NCI-H2196 treated with DMSO at 0.1 percent for 48 hours (cell line): ENCODE measurements at regions not wholly inside any gene's neighbourhood (a gene's known extent, or its start where the extent isn't known, plus 50 kb on each side); places are given as distances from the start of the nearest gene placed in this dataset.

Source experiments
- DNase-seq: peaks from one replicate; lab custom pipeline; 2025; ENCODE audit not compliant: unreplicated experiment; lab: John Stamatoyannopoulos, UW

DNA sequence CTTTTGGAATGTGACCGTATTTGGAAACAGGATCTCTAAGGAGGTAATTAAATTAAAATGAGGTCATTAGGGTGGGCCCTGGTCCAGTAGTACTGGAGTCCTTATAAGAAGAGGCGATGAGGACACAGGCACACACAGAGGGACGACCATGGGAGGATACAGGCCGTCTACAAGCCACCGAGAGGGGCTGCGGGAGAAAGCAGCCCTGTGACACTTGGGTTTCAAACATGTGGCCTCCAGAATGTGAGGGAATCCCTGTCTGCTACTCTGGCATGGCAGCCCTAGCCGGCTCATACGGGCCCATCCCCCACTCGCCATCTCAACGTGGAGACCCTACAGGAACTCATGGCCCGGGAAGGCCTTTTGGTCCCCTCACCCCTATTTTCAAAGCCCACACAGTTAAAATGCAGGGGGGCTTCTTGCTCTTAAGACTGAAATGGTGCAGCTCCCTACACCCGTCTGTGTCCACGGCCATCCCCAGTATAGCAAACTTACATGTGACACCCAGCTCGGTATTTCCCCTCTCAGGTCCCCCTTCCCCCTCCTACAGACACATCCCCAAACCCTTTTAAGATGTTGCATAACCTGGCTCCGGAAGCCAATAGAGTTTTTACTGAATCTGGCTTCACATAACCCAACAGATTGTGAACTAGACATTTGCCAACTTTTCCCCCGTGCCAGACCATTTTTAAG is 124.1 kb upstream of the TBL1X start:
- DNase-seq, result no peak

DNA sequence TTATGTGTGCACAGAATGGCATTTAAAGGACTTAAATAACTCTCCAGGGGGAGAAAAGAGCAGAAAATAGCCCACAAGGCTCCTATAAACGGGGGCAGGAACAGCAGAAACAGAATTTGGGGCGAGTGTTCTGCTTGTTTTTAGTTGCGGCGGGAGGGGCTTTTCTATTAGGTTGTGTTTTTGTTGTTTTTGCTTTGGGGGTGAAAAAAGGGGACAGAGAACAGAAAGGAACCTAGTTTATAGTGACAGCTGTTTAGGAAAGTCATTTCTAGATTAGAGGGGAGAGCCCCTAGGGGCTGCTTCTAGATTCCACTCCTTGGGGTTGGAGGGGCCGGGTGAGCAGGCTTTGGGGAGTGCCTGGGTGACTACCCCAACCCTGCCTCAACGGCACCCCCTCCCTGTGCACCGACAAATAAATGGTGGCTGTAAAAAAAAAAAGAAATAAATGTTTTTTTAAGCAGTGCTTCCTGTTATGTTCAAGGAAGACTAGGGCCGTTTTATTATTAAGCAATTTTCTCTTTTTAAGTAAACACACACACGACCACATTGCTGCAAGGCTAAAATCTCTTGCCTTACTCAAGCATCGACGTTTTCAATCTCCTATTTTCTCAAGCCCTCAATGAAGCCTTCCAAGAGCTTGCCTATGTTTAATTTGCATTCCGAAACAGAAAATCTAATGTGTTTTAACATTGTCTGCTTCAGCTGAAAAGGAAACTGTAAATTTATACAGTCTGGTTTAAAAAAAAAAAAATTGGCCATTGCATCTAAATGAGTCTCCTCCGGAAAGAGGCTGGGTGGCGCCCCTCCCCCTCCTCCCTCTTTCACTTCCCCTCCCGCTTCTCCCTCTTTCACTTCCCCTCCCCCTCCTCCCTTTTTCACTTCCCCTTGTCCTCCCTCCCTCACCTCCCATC is 123.3 kb upstream of the TBL1X start:
- peak; percentile 16 for DNase-seq

DNA sequence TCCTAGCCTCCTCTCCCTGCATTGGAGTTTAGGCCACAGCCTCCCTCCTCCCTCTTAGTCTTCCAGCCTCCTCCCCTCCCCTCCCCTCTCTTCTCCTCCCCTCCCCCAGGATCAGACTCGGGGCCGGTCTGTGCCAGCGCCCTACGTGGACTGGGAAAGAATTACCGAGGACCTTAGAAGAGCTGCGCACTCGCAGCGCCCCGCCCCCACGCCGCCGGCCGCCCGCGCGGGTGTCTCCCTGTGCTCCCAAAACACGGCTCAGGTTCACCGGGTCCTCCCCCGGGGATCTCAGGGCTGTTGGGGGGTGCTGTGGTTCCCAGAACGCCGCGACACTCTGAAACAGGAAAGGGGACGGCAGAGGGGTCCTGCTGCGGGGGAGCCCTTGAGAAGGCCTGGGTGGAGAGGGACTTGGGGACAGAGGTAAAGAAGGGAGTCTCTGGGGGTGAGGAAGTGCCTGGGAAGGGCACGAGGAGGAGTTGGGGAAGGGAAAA is 122.3 kb upstream of the TBL1X start:
- DNase-seq, result peak; percentile 52

DNA sequence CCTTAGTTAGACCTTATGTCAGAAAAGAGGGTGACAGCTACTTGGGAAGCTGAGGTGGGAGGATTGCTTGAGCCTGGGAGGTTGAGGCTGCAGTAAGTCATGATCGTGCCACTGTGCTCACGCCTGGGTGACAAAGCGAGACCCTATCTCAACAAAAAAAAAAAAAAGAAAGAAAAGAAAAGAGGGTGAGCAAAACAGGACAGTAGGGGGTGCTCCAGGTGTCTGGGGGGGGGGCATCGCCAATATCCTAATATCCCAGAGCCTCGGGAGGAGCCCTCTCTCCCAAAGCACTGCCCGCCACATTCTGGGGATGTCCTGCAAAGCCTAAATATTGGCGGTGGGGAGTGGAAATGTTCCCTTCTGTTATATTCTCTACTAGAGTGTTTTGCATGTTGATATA is 120.9 kb upstream of the TBL1X start:
- DNase-seq, result no peak

DNA sequence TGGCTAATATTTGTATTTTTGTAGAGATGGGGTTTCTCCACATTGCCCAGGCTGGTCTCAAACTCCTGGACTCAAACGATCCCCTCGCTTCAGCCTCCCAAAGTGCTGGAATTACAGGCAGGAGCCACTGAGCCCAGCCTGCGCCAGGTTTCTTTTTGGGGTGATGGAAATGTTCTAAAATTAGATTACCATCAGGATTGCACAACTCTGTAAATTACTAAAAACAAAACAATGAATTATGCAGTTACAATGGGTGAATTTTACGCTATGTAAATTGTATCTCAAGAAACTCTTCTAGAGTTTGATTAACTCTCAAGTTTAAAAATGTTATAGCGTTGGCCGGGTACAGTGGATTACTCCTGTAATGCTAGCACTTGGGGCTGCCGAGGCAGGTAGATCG is 118.9 kb upstream of the TBL1X start:
- DNase-seq, result no peak

DNA sequence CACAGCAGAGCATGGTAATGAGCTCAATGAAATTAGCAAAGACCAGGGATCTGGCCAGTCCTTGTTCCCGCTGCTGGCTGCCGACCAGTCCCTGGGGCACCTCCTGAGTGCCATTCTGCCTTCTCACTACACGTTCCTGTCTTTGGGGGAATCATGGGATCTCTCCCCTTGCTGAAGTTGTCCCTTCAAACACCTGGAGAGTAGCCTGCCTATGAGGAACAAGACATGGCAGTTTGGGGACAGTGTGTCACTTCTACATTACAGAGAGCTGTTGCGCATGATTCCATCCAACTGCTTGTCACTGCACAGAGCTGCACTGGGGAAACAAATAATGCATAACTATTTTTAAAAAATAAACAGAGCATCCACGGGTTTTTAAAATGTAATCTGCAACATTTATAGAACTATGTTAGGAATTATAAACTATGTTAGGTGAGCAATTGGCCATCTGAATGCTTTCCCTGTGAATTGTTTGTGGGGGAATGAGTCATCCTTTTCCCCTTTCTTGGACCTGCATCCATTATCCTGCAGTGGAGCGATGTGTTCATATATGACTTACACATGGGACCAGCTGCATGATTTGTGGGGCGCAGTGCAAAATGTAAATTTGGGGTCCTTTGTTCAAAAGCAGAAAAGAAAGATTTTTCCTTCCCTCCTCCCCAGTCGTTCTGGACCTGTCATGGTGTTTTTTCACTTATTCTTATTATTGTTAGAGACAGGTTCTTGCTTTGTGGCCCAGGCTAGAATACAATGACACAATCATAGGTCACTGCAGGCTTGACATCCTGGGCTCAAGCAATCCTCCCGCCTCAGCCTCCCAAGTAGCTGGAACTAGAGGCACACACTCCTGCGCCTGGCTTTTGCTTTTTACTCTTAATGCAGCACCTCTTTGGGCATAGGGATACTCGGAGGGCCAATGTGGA is 115.0 kb upstream of the TBL1X start:
- no peak for DNase-seq

DNA sequence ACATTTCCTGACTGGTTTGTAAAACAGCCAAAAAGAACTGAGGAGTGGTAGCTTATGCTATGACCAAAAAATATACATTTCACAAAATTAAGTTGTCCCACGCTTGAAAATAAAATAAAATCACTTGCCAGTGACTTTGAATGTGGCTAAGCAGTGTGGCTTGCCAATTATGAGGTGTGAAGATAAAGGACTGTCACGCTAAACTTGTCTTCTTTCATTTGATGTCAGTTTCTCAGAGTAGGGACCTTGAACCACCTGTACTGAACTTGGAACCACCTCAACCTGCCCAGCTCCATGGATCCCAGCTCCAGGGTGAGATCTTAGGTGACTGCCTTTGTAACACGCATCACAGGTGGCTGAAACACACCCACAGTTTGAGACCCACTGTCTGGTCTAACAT is 113.7 kb upstream of the TBL1X start:
- DNase-seq, result no peak

DNA sequence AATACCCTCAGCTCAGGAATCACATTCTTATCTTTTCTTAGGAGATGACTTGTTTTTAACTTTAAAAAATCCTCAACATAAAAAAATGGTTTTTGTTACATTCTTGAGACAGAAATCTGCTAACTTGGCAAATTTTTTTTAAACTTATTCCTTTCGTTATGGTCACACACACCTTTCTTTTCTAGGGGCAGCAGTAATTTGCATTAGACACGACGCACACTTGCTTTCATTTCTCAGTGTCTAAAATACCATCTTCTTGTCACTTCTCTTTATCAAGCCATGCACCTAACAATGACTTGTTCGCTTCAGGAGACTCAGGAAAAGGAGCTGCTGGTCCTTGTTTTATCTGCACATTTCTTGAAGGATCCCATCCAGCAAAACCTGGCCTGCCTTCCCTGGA is 112.6 kb upstream of the TBL1X start:
- DNase-seq, result no peak

DNA sequence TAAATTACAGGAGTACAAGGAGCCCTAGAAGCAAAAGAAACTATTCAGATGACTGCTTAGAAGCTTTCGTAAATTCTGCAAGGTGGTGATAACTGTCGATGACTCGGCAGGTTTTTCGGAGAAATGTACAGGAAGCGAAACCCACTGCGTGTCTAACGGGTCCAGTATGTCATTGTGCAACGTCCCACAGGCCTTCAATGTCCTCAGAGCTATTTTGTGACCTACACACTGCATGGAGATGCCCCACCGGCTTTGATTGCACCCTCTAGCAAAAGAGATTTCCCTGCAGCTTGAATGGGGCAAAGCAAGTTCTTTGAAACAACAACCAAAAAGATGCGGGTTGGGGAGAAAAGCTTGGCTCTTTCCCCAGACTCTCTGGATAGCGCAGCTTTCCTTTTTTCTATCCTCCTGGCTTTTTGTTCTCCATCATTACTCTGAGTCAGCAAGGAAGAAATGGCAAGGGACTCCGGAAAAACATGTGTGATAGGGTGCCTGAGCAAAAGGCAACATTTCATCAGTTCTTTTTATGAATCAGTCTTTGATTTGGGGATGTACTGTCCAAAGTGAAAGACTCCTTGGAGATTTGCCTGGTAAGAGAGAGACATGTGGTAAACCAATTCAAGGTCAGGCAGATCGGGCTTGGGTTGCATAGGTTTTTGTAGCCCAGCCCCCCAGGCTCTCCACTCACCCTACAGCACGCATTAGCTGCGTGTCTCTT is 112.0 kb upstream of the TBL1X start:
- DNase-seq, result no peak

DNA sequence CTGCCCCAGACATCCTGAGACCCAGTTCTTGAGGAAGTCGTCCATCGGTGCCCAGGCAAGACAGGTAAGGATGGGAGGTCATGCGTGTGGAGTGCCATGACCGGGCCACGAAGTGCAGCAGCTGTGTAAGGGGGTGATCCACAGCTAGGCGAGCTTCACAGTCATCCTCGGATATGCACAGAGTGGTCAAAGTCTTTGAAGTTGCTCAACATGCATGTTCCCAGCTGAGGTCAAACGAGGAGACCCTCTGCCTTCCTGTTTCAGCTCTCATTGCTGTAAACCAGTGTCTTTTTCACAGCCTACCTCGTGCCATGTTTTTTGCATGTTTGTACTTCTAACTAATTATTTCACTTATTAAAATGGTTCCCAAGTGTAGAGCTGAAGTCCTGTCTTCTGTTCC is 109.9 kb upstream of the TBL1X start:
- no peak for DNase-seq

DNA sequence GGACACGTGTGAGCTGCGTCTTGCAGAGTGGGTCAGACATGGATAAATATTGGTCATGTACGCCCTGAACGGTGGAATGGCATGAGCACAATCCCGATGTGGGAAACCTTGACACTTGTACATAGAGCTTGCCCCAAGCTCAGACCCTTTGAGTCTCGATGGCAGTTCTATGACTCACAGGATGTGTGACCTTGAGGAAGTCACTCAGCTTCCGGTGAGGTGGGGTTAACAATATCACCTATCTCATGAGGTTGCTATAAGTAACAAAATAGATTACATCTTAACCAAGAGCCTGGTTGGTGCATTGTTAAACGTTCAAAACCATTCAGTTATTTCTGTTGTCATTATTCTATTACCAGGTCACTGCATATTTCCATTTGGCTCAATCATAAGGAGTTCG is 109.1 kb upstream of the TBL1X start:
- DNase-seq, result no peak

DNA sequence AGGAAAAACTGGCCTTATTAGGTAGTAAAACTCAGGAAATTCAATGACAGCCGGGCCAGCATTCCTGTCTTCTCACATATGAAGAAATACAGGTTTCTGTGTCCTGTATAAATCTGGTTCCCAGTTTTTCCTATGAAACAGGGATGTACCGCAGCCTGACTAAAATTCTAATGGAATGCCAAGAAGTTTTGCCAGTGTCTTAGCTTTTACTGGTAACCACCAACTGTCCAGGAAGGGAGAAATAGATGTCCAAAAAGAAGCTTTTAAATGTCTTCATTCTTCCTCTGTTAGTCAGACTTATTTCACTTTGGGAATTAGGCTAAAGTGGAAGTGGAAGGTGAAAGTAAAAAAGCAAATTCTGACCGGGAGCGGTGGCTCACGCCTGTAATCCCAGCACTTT is 108.0 kb upstream of the TBL1X start:
- DNase-seq, result no peak

DNA sequence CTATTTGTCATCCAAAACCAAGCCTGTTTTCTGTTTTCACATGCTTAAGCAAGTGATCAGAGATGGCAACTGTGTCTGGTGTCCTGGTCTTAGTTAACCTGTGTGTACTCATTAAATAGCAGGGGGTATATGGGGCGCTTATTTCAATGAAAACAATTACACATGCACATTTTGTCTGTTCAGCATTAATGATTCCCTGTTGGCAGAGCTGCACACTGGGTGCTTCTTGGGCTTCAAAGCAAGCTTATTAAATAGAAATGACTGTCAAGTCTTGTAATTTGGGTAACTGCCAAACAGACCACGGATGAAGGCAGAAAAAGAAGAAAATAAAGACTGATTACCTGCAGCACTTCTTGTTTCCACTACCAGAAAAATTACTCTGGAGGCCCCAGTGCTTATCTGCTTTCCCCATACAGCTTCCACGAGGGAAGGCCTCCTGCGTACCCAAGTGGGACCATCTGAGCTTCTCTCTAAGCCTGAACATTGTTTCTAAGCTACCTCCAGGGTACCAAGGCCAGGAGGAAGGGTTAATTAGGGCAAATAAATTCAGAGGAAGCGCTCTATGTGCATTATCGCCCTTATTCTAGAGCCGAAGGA is 107.2 kb upstream of the TBL1X start:
- DNase-seq, result no peak

DNA sequence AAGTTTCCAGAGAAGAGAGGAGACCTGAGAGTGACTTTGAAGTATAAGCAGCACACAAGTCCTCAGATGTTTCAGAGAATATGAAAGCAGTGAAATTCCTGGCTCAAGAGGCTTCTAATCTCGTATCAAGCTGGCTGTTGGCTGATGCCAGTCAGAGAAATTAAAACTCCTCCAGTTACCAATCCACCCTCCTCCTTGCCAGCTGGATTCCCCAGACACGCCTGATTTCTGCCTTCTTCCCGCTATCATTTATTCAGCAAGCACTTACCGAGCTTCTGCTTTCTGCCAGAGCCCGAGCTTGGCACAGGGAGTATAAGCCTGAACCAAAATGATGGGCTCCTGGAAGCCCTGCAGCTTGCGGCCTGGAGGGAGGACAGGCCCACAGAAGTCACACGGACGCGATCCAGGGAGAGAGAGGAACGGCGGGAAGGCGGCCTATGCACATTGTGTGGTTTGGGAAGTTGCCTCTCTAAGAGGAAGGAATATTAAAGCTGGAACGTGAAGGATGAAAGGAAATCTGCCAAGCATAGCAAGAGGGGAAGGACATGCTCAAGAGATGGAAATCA is 102.4 kb upstream of the TBL1X start:
- no peak for DNase-seq

DNA sequence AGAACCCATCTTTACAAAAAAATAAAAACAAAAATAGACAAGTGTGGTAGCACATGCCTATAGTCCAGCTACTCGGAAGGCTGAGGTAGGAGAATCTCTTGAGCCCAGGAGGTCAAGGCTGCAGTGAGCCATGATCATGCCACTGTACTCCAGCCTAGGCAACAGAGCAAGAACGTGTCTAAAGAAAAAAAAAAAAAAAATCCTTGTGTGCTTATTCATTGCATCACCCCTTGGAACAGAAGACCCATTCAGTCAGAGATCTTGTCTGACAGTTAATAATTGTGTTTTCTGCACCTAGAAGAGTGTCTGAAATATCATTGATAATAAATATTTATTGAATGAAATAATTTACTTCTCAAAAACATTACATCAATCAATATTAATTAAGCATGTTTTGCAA is 97.4 kb upstream of the TBL1X start:
- DNase-seq, result no peak

DNA sequence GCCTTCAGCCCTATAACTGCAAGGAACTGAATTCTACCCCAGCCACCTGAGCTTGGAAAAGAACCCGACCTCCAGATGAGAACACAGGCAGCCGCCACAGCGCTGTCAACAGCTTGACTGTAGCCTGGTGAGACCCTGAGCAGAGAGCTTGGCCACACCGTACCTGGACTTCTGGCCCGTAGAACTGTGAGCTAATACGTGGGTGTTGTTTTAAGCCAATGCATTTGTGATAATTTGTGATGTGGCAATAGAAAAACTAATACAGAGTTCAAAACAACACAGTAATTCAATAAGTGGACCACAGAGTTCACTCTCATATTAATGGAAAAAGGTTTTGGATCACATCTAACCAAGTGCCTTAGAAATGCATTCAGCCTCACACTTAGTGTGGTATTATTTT is 96.6 kb upstream of the TBL1X start:
- DNase-seq, result no peak

DNA sequence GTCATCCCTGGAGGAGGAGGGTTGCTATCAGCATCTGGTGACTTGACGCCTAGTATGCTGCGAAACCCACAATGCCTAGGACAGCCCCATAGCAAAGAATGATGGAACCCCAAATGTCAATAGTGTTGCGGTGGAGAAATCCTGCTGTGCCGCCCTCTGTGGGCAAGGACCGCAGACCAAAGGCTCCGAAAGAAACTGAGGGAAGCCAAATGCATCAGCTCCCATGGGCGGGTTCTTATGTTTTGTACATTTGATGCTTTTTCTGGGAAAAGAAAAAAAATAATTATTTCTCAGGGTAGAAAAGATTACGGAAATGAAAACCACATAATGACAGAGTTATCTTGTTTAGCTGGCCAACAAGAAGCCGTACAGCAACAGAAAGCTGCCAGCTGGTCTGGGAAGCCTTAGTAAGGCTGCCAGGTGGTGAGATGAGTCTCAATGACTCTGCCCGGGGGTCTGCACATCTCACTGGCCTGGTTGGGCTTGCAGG is 95.0 kb upstream of the TBL1X start:
- no peak for DNase-seq

DNA sequence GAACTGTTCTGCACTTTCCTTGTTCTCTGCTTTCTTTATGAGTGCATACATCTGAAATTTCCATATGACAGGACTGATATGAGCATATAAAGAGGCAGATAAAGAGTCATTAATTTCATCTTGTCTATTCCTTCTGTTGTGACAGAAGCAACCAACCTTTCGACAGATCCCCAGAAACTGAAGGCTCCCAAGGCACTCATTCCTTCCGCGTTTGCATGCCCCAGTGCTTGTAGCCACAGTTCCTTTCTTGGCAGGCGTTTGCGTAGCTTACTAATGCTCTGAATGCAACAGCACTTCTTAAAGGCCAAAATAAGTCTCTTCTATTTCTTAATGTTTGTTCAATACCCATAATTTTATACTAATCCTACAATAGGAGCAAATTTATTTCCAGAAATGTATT is 94.0 kb upstream of the TBL1X start:
- DNase-seq, result no peak

DNA sequence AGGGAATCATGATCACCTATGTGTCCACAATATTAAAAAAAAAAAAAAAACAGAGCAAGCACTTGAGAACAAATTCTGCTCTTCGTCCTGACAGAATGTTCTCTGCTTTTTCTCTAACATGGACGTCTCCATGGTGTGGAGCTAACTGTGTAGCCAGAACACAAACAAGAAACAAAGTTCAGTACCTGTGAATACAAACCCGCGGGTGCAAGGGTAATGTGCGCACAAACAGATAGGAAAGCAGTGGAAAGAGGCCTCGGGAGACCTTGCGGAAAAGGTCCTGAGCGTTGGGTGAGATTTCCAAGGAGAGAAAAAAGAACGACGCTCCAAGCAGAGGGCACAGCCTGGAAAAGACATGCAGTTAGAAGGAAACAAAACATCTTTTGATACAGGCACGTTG is 92.0 kb upstream of the TBL1X start:
- no peak for DNase-seq

DNA sequence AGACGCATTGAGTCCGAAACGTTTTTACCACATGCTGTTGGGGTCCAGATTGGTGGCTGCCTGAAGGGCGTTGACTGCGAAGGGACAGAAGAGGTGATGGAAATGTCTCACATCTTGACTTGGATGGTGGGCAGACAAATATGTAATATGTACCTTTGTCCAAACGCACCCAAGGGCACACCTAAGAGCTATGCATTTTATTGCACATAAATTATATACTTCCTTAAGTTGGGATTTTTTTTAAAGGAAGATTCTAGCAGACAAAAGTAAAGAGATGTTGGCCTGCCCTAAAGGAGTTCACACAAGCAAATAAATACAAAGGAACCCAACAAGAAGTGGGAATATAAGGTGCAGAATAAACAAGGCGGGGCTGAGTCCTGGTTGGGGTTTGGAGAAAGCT is 91.1 kb upstream of the TBL1X start:
- no peak for DNase-seq
